ENCODE measurements at regions not wholly inside any gene's neighbourhood (a gene's known extent, or its start where the extent isn't known, plus 50 kb on each side); places are given as distances from the start of the nearest gene placed in this dataset.

GRCh38 chr1:55695151-55695550 is 480.0 kb upstream of the USP24 start (continued):
- TF ChIP-seq JUND (IDR thresholded peaks at IDR 0.05; ENCODE audit: low read depth, low read length), result no peak
- TF ChIP-seq ZBTB40 (IDR thresholded peaks at IDR 0.05; ENCODE audit: borderline replicate concordance), result no peak

- ChIA-PET CTCF (interaction anchor here (0.6 kb wide), 1 partner anchor 9 kb away, joined by 3 read pairs; no protein-coding TSS in a partner anchor), RAD21 (ENCODE audit: unreplicated experiment) (no interaction called here), SMC1A (ENCODE audit: uncharacterized antibody, unreplicated experiment) (interaction anchor here (0.6 kb wide), 1 partner anchor 769 kb away, joined by 4 read pairs; no protein-coding TSS in a partner anchor), POLR2A (no interaction called here)
- no TSS peak for BruUV-seq (replicated peaks)
- H3K79me2 ChIP-seq (ENCODE audit: control insufficient read depth, insufficient read depth, low read length), result no peaks in the 10 kb centered on the region
- H3K27ac ChIP-seq (ENCODE audit: control insufficient read depth, insufficient read depth), result no peak overlapping the region
- no peaks in the 10 kb centered on the region for H3K4me1 ChIP-seq (ENCODE audit: control insufficient read depth, insufficient read depth, low read length)
- 26% methylated on average over 2 of the region's 2 CpGs for WGBS (ENCODE audit: insufficient coverage, insufficient replicate concordance, low lambda C conversion rate, missing lambda C conversion rate)
- no peaks in the 10 kb centered on the region for H4K20me1 ChIP-seq (ENCODE audit: control insufficient read depth, insufficient read depth)
- H3K36me3 ChIP-seq (ENCODE audit: control insufficient read depth in 2 of 2, insufficient read depth in 2 of 2, low read length in 1 of 2), result no peaks in the 10 kb centered on the region
- DNase-seq (ENCODE audit: low read depth, low spot score) (no peak), ATAC-seq (no peak), FAIRE-seq (no peak)
- H3K4me3 ChIP-seq, result no peak overlapping the region
- intact Hi-C loops (cut with micrococcal nuclease; ENCODE audit: unreplicated experiment), result no loop called here
- H3K4me2 ChIP-seq (ENCODE audit: control insufficient read depth, insufficient read depth), result no peak overlapping the region
- H3K9me3 ChIP-seq (replicated peaks; ENCODE audit: control insufficient read depth, insufficient read depth, low read length), result no peaks in the 10 kb centered on the region
- no peak overlapping the region for H2AFZ ChIP-seq (ENCODE audit: control insufficient read depth, low read depth, low read length)
- H3K27me3 ChIP-seq (replicated peaks in 1 of 2; ENCODE audit: control insufficient read depth in 2 of 2, insufficient read depth in 2 of 2, low read length in 1 of 2), result no peaks in the 10 kb centered on the region
- in situ Hi-C loops (cut with MboI), result no loop called here
- no peak overlapping the region for H3K9ac ChIP-seq (ENCODE audit: control insufficient read depth, insufficient read depth, low read length)
- TF ChIP-seq NR2F1 (conservative IDR thresholded peaks at IDR 0.05) (no peak), CEBPZ (IDR thresholded peaks at IDR 0.05; ENCODE audit: low read depth, low read length) (no peak), SUZ12 (IDR thresholded peaks at IDR 0.05; ENCODE audit: unreplicated experiment) (no peak)
Measured at GRCh38 chr1:55694310-55694801, 479.2 kb upstream of the USP24 start.
